SIG-M5 (cell line): ENCODE measurements at regions not wholly inside any gene's neighbourhood (a gene's known extent, or its start where the extent isn't known, plus 50 kb on each side); places are given as distances from the start of the nearest gene placed in this dataset.
"Not testable (repeated sequence)": the region's sequence is repeated elsewhere in the genome, so short reads cannot be mapped to it uniquely, and the experiment has no call there.

Source experiments
- DNase-seq: peaks from one replicate; lab custom pipeline; 2025; lab: John Stamatoyannopoulos, UW

DNA sequence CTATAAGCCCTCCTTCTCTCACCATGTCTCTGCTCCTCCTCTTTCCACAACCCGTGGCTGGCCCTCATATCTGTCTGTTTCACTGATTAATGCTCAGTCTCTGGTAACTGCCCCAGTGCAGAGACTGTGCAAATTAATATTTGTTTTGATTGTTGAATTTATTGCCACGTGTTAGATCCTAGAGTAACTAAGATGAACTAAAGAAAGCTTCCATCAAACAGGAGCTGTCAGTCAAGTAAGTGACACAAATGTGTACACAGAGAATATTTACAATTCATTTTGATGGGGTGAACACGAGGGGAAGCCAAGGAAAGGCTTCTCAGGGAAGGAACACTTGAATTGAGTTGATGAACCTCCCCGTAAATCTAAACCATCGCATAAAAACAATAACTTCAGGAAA is 182.5 kb downstream of the BAMBI start:
- no peak for DNase-seq

DNA sequence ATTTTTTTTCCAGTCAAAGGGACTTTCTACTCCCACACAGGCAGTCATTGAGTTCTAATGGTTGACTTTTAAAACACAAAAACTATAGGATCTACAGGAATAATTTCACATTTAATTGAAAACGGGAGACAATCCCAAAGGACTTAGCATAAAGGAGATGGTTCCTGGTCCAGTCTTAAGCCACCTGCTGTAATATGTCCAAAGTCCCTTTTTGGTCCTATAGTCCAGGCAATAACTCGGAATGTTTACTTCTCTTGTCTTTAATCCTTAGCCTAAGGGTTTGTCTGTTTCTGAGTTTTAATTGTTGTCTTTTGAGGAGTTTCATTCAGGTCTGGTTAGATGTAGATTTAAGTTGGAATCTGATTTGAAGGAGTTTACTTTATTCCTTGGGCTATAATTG is 184.9 kb downstream of the BAMBI start:
- DNase-seq: no peak

DNA sequence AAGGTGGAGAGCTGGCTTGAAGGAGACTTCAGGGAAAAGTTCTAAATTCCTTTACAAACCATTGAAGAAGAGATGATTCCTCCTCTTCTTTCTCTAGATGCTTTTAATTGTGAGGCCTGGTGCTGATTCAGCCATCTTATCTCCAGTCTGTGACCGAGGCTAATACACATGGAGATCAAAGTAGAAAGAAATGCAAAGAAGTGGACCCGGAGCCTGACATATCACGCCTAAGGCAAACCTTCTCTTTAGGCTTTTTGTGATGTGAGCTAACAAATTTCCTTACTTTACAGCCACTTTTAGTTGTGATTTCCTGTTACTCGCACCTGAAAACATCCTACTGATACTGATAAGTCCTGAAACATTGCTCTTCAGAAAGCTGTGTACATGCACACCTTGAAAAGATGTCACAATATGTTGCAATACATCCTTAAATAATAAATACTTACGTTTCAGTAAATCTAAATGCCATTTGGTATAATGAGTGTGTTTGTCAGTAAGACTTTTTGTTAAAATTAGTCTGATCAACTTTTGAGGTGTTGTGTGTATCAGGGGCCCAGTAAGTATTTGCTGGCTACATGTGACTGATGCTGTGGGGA is 192.4 kb downstream of the BAMBI start:
- DNase-seq: no peak

DNA sequence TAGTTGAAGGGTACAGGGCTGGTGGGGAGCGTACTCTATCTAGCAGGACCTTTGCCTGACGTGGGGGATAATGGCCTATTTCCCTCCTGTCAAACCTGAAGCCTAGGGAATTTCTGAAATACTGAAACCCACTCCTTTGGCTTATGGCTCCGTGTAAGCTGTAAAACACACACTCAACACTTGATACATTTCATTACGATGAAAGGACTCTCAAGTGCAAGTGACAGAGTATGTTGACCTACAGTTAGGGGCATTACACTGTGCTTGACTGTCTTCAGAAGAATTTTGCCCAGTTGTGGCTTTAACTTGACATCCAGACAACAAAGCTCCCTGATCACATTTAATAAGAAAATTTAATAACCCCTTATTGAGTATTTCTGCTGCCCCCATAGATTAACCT is 194.3 kb downstream of the BAMBI start:
- DNase-seq: no peak

DNA sequence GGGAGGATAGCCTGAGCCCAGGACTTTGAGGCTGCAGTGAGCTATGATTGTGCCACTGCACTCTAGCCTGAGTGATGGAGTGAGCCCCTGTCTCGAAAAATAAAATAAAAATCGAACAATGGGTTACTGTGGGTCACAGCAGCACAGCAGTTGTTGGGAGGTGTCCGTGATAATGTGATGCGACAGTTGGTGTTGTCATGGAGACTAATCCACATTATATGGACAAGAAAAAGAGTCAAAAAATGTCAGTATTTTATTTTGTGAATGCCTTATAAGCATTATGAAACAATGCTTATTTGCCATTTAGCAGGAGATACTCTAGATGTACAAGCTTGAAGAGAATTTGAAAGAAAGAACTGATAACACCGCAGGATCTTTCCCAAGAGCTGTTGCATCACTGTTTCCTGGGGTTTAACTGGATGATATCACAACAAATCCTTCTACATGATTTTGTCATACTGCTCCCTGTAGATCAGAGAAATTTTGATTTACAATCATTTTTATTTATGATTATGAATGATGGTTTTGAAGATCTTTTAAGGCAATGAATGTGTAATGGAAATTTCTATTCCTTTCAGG is 195.4 kb downstream of the BAMBI start:
- no peak for DNase-seq

DNA sequence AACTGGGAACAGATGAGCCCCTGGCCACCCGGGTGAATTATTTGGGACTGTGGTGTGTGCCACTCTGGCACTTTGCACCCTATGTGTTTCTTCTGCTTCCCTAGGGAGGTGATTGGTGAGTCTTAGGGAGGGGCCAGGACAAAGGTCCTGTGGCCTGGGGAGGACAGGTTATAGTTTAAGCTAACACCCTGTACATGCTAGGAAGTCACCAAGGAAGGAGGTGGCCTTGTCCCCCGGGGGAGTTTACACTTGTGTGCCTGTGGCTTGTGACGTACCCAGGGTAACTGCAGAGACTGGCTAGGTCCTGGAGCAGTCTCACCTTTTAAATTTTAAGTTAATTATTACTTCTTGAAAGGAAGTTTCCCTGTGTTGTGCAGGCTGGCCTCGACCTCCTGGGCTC is 196.2 kb downstream of the BAMBI start:
- no peak for DNase-seq

DNA sequence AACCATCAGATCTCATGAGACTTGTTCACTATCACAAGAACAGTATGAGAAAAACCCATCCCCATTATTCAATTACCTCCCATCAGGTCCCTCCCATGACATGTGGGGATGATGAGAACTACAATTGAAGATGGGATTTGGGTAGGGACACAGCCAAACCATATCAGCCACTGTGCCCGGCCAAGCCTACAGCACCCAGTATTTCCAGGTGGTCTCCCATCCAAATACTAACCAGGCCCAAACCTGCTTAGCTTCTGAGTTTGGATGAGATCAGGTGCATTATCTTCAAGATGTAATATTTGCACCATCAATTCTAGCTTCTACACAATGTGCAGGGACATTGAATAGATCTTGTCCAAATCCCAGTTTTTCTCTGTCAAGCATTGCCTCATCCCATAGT is 196.9 kb downstream of the BAMBI start:
- DNase-seq: no peak

DNA sequence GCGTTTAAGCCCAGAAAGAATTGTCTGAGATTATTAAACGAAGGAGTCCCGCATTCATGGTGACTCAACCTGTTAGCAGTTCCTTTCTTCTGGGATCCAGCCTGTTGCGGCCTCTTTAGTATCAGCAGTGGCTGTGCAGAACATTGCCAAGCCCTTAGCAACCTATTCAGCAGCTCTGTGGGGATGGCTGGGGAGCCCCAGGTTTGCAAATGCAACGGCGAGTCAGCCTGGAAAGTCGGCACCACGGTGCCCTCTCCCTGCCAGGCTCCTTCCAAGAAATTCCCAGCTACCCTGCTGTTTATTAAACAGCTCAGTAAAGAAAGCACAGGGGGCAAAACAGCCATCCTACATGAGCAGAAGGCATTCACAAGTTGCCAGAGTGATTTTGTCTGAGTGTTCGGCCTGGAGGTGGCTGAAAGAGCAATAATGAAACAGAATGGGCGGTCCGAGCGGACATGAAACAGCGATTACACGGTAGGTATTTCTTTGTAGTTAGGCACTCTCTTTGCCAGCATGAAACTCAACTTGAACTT is 198.3 kb downstream of the BAMBI start:
- no peak for DNase-seq

DNA sequence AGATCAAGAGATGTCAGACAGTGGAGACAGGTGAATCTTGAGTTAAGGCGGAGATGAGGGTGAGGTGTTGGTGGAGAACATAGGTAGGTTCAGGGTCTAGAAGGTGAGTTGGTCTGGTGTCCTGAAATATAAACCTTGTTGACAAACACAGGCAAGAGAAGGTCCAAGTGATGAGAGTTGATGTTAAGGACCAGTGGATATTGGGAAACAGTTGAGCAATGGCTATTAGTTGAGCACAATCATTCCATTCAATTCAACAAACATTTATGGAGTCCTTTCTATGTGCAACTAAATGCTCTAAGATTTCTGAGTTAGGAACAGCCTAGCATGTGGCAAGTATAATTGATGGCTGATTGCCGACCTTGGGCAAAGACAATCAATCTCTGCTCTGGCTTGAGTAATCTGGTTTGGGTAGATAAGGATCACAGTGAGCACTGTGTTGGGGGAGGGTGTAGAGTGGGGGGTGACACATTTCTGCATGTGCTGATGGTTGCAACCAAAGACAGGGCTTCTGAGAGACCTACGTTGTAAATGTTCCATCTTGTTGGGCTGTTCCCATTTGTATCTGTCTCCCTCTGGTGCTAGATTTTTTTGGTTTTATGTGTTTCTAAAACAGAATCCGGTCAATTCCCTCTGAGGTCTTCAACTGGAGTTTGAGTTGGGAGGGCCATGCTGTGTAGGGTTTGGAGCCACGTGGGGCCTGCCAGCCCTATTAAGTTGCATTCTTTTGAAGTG is 201.1 kb downstream of the BAMBI start:
- no peak for DNase-seq

DNA sequence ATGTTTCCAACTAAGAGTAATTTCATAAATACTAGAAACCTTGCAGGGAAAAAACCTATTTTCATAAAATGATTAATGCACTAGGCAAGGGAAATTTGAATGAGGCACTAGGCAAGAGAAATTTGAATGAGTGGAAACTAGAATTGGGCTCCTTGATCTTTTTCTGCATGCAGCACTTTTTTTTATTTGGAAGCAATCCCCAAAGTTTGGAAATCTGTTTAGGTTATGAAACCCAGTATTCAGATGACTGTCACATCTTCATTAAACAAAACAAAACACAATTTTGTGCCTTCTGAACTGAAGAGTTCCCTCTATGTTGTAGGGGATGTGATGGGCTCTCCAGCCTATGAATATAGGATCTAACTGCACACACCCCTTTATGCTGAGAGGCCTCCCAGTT is 201.9 kb downstream of the BAMBI start:
- no peak for DNase-seq

DNA sequence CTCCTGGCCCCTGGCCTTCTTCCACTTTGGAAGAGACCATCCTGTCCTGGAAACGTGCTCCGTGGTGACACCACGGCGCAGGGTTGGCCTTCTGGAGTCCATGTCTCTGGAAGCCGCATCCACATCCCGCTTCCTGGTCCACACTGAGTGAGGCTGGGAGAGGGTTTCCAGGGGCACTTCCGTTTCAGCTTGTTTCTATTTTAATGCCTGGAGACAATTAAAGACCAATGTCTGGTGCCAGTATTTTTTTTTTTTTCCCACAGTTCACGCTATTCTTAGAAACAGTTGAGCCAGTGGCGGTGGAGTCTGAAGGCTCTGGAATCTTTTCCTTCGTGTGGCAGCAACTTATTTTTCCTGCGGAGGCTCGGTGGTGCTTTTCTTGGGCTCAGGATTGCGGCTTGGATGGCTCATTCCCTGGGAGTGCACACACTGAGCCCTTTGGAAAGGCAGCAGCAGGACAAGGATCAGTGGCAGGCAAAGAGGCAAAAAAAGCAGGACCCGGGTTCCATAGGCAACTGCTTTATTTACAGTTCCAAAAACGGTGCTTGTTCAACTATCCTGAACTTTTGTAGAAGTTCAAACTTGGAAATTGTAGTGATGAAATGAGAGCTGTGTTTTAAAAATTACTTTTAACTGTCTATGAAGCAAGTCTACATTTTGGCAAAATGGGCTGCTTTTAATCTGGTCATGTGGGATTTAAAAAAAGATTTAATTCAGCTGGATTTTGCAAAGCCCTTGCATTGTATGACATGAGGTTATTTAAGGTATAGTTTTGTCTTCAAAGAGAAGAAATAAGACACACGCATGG is 202.8 kb downstream of the BAMBI start:
- DNase-seq: no peak

DNA sequence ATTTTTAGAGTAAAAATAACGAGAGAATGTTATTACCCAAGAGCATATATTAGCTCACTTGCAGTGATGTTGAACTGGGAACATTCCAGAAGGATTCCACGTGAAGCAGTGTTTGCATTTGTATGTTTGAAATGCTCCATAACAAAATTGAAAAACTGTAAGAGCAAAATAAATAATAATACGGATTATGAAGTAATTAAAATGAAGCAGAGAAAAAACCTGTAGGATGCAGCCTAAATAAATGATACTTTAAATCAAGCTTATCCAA is 203.3 kb downstream of the BAMBI start:
- no peak for DNase-seq

DNA sequence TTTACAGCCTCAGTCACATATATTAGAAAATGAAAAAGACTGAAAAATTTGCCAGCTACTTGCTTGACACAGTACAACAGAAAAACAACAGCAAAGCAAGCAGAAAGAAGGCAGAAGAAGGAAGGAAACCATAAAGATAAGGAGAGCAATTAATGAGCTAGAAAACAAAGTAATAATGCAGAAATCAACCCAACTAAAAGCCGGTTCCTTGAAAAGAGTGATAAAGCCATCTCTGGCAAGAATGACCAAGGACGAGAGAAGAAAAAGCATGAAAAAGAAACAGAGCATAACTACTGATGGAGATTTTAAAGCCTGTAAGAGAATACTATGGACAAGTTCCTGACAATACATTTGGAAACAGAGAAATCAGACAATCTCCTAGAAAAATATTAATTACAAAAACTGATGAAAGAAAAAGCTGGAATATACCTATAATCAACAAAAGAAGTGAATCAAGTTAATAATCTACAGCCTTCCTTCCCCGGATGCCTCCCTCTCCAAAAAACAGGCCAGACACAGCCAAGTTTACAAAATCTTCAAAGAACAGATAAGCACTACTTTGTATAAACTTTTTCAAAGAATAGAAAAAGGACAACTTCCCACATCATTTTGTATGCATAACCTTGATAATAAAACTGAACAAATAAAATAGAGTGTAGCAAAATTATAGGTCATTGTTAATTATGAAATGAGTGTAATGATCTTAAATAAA is 204.0 kb downstream of the BAMBI start:
- no peak for DNase-seq

DNA sequence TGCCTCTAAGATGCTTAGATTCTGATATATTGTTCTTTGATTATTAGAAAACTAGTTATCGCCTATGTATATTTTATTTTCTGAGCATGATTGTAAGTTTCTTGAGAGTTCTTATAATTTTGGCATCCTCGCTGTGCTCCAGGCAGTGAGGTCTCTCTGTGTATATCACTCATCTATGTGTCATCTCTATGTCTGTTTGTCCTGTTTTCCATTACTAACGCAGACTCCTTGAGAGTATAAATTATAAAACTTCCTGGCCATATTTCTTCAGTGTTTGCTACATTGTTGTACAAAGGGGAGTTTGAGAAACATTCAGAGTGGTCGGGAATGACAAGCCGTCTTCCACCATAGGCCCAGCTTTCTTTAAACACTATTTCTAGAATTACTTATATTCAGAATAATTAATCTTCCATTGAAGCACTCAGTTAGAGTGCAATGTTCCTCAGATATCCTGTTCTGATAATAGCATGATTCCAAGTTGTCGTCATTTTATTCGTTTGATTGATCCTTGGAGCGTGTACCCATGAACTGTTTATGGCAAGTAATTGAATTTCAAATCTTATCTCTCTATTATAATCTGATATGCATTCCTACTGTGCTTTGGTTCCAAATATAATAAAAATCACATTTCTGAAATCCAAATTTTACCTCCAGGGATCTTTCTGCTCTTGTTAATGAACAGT is 206.6 kb downstream of the BAMBI start:
- DNase-seq: no peak

DNA sequence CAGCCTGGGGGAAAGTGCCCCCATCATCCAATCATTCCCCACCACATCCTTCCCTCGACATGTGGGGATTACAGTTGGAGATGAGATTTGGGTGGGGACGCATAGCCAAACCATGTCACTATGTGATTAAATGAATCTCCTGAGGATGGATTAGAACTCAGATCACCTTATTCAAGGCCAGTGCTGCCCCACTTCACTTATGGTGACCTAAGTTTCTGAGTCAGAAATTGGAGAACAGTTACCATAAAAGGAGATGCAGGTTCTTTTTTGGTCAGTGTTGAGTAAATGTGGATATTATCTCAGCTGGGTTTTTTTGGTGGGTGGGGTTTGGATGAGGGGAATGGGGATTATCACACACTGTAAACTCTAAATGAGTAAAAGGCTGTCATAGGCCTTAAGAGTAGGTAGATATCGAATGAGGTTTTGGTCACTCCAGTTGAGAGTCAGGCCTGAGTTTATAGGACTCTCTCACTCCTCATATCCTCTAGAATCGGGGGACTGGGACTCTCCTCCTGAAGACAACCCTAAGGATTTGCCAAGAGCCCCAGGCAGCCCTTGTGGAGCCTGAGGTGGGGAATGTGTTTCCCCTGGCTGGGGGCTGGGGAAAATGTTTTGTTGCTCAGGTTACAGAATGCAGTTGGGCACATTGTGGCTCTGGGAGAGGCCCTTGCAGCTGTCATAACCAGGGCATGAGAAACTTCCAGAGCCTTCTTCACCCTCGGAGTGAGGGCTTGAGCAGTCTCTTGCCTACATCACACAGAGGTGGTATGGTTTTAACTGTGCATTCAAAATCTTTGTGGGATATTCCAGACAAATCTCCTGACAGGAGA is 213.0 kb downstream of the BAMBI start:
- DNase-seq: no peak

DNA sequence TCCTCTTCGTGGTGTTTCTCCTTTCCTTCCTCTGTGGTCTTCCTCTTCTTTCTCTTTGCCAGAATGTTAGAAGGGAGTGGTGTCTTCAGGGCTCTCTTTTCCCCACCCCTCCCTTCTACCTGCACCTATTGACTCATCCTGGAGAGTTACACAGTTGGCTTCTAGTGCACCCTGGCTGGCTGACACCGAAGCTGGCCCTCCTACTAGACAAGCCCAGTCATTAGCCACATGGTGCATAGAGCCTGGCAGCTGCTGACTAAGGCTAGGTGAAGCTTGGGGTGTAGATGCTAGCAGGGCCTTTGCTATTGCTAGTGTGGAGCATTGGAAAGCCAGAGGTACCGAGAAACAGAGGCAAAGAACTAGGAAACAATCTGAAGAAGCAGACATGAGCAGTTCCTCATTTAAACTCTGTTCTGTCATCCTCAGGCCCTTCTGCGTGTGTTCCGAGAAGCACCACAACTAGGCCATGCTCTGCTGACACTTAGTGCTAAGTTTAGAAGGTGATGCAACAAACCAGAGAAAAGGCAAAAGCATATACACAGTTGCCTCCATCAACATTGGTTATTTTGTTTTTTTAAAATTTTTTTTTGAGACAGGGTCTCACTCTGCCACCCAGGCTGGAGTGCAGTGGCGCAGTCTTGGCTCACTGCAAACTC is 213.9 kb downstream of the BAMBI start:
- no peak for DNase-seq

DNA sequence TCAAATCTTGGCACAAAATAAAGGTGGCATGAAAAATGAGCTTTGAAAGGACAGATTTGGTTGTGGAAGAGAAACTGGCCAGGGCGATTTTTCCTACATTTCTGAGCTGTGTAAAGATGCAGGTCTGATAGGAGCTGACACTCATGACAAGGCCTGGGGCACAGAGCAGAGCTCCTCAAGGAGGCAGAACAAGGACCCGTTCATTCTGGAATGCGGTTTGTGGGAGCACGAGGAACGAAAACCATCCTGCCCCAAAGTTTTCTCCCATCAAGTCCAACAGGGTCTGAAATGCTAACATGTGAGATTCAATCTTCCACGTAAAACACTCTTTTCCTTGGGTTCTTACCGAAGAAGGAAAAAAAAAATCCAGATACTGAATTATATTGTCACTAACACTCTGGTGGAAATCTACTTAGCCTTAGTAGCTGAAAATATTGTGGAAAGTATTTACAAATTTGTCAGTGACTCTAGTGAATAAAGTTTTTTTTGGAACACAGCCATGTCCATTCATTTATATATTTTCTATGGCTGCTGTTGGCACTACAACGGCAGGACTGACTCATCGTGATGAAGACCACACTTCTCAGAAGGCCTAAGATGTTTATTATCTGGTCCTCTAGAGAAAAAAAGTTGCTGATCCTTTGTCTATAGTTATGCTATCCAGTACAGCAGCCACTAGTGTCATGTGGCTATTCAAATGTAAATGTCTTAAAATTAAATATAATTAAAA is 215.7 kb downstream of the BAMBI start:
- no peak for DNase-seq

DNA sequence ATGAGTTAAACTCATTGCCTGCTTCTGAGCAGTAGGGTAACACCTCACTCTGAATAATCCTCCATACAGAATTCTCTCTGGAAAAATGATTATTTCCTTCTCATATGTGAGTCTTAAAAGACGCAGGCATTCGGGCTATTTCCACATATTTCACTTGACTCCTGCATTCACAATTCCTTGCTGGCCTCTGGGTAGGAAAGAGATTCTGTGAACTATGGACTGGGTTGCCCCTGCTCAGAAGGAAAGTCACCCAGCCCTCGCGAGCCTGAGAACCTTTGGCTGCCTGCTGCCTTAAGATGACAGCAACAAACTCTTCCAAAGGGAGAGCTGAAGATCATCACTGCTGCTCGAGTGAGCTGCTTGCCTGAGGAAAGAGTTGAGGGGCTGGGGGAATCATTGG is 216.8 kb downstream of the BAMBI start:
- DNase-seq: no peak

DNA sequence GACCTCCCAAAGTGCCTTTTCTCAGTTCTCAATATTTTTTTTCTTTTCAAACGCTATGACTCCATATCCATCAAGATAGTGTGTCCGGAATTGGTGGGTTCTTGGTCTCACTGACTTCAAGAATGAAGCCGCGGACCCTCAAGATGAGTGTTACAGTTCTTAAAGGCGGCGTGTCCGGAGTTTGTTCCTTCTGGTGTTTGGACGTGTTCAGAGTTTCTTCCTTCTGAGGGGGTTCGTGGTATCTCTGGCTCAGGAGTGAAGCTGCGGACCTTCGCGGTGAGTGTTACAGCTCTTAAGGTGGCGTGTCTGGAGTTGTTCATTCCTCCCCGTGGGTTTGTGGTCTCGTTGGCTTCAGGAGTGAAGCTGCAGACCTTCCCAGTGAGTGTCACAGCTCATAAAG is 218.3 kb downstream of the BAMBI start:
- not testable (repeated sequence) for DNase-seq
